Stimulated activated CD4-positive, alpha-beta T cell treated with anti-CD3 and anti-CD28 coated beads, Interleukin-15, amount 100 ng/mL, for 48 hours (primary cell): ENCODE measurements at regions not wholly inside any gene's neighbourhood (a gene's known extent, or its start where the extent isn't known, plus 50 kb on each side); places are given as distances from the start of the nearest gene placed in this dataset.

Experiments used
- DNase-seq, 2 donors: peaks; one replicate each; pipeline ENCODE4 v3.0.0-alpha.2; 2020; ENCODE audit warnings: low read depth in 2 of 2

DNA sequence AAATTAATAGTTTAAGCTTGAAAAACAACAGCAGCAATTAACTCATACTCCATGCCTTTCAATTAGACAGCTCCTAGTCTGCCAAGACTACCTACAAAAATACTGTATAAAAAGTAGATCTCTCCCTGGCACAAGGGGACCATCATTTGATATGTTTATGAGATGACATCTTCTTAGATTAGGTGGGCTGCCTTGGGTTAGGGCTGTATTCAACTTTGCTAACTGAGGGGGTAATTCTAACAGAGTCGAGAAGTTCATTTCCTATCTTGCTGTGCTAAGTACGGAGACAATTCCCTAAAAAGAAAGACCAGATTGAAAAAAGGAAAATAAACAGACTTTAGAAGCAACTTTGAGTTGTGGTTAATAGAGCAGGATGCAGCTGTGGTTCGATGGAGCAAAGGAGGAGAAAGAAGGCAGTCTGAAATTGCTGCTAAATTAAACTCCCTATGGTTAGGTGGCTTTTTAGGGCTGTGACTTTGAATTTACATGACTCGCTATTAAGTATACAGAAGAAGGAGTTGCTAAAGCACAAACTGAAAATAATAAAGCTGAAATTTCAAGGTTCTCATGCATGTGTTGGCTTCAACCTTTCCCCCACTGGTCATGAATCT, 75.4 kb downstream of the CDC7 start:
- no peak for DNase-seq

DNA sequence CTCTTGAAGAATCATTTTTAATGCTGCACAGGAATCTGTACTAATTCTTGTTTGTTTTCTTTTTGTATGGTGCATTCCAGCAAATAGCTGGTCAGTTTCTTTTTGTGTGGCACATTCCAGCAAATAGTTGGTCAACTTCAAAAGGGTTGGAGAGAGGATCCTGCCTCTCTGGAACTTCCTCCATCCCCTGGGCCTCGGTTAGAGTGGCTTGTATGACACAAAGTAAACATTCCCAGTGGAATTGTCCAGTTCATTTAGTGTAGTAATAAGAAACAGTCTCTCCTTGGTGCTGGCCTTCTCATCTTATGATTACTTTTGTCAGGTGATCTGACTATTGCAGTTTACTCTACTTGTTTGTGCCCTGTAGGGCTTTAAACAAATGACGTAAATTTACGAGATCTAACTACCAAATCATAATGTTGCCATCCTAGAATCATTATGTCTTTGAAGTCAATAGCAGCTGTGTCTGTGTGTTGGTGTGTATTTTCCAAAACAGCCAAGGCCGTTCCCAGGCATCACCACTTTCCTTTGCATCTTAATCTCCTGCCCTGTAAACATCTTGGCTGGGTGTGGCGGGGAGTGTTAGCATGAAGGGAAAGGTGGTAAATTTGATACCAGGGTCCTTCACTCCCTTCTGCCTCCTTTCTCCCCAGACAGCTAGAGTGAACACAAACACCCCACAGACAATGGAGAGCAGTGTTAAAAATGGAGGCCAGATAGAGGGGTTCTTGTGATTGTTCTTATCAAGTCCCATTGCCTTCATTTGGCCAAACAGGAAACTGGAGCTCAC, 77.9 kb downstream of the CDC7 start:
- no peak for DNase-seq

DNA sequence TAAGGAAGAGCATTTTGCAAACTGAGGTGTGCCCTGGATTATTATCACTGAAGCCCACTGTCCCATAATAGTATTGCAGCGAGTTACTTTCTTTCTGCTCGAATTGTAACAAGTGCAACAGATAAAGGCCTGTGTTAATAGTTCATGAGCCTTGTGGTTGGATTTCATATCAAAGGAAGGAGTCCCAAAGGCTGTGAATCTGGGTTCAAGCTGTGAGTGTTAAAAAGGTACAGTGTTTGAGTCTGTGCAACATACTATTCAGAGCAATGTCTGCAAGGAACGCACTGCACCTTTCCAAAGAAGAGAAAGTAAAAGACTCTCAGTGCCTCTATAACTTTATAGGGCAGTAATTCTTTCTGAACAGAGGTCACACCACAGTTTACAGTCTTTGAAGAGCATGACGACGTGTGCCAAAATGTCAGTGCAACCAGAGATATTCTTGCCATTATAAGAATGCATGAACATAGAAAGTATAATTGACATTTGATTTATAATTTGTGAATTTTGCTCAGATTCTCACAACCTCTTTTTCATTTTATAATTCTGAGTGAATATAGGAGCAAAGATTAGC, 79.1 kb downstream of the CDC7 start:
- no peak for DNase-seq

DNA sequence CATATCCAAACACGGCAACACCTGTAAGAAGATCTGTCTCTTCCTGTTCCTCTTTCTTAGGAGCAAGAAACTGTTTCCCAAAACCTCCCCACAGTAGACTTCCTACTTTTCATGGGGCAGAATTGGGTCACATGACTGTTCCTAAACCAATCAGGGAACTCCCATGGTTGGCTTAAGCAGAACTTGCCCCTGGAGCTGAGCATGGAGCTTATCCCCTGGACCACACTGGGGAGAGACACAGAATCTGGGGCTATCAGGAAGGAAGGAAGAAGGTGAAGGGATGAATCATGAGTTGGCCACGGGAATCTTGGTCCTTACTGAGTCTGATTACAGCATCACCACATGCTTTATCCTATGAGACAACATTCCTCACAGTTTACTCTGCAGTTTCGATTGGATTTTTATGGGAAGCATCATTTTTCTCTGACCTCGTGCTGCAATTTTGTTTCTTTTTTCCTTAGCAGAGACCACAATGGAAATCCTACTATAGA, 81.8 kb downstream of the CDC7 start:
- DNase-seq = no peak

DNA sequence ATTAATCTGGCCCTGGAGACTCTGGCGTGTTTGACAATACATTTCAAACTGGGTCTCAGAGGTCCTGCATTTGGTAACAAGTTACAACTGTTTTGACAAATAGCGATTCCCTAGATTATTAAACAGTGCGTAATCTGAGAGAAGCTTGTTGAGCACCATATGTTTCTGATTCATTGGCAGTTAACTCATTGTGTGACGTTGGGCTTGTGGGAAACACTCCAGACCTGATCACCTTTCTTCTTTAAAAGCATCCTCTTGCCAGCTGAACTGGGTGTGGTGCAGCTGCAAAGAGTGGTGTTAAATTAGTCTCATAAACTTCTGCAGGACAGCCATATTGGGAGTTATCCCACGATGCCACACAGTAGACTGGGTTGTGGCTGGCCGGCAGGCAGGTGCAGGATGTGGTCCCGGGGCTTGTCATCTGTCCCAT, 82.7 kb downstream of the CDC7 start:
- no peak for DNase-seq

DNA sequence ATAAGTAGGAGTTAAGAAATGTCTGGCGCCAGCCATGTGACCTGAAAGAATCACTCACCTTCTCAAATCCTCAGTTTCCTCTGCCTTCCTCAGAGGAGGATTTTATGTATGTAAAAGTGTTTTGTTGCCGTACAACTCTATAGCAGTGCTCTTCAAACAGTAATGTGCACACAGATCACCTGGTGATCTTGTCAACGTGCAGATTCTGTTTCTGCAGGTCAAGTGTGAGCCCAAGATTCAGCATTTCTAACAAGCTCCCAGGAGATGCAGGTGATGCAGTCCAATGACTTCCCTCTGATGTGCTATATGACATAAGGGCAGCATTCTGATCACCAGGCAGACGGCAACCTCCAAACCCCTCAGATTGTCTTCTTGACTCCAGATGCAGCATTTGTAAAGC, 83.7 kb downstream of the CDC7 start:
- DNase-seq = no peak

DNA sequence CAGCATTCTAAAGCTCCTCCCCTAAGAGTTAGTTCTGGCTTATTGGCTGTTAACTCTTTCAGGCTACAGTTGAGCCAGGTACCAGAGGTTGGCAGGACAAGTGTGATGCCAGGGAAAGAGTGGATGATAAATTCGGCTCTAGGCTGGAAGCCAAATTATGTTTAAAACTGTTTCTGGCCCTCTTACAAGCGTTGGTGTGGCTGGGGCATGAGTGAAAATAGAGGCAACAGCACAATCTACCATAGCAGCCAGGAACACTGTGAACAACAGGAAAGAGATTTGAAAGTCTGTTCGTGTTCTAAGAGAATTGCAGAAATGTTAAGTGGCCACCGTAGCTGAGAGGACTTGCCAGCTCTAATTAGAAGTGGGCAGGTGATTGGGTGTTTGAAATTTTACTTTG, 84.2 kb downstream of the CDC7 start:
- DNase-seq = no peak

DNA sequence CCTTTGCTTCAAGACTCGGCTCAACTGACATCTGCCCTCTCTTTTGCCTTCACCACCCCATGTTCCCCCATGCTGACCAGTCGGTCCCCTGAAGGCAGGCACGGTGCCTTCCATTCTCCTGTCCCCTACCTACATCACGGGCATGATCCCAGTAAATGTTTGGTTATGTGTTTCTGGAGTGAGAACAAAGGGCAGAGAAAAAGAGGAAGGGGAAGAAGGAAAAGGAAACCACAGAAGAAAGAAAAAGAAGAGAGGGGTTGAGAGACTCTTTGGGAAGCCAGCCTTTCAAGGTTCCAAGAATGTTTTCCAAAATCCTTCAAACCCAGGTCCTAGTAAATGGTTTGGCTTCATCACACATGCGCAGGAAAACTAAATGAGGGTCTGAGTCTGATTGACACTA, 84.9 kb downstream of the CDC7 start:
- no peak for DNase-seq

DNA sequence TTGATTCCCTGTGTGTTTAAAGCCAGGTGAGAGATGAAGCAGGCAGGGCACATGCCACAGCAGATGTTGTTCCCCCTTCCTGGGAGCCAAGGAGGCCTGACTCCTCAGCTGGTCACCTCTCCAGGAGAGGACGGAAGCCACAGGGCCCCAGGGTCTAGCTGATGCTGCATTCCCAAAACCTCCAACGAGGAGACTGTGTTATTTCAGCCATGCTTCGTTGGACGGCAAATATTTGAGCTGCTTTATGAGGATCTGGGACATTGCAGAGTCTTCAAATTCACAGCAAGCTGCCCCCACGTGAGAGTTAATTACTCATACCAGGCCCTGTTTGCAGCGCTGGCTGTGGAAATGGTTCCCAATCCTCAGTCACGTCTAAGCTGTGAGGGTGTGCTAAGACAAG, 85.3 kb downstream of the CDC7 start:
- DNase-seq = no peak

DNA sequence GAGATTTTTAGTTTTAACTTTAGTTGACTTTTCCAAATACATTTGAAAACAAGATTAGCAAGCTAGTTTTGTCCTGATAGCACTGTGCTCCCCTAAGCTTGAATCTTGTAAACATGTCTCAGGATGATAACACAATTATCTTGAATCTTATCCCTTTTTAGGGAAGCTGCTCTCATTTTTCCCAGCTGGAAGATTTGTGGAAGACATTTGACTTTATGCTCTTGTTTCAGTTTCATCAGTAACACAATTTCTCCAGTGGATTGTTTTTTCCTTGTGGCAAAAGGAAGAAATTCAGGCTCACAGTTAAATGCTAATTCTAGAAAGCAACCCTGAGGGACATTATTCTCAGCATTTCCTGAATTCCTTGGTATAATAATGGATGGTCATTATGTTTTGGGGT, 88.8 kb downstream of the CDC7 start:
- no peak for DNase-seq

DNA sequence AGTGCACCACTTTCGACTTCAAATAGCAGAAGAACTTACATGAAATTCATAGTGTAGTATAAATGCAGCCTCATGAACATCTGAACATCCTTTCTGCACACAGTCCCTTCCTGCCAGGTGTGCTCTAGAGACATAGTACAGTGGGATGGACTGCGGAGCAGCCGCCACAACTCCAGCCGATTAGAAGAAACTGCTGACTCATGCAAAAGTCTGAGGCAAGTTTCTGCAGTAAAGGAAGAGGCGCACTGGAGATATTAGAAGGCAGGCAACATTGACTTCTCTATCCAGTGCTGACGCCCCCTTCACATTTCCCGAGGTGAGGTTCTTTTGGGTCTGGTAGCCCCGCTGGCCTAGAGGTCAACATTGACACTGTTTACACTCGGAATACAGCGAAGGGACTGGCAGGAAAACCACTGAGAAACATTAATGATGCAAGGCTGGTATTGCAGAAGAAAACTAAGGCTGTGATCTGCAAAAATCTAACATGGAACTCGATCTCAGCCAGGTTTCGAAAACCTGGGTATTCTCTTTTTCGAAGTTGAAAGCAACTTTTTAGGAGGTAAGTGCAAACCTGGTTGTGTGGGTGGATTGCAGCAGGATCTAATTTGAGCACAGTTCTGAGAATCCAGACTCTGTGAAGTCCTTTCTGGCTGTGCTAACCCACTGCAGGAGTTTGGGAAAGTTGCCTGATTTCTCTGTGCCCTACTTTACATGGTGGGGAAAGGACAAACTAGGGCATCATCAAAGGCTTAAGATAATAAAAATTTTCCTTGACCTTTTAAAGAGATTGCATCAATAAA, 90.7 kb downstream of the CDC7 start:
- no peak for DNase-seq

DNA sequence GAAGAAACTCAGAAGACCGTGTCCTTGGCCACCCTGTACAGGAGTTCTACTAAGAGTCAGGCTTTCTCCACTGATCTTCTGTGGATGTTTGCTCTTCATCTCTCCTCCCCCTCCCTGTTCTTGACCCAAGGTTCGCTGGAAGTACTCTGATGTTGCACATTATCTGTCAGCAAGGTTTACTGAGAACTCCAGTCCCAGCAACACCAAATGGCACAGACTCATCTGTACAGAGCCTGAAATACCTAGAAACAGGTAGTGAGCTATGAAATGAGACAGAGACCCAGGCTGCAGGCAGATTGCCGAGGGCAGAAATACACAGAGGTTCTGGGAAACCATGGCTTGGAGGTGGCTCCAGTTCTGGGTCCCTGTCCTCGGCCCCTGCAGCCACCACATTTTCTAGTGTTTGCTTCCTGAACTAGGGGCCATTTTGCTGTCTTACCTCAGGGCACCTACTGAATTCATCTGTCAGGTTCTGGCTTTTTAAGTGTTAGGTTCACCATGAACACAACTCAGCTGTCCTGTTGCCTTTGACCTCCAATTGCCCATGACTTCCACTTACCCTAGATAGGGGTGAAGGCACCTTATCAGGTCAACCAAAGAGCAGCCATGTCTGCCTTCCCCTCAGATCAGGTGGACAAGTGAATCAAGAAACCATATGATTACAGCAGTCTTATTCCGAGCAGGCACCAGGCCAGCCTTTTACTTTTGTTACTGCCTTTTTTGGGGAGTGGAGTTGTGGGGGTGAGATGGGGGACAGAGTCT, 92.2 kb downstream of the CDC7 start:
- DNase-seq = no peak

DNA sequence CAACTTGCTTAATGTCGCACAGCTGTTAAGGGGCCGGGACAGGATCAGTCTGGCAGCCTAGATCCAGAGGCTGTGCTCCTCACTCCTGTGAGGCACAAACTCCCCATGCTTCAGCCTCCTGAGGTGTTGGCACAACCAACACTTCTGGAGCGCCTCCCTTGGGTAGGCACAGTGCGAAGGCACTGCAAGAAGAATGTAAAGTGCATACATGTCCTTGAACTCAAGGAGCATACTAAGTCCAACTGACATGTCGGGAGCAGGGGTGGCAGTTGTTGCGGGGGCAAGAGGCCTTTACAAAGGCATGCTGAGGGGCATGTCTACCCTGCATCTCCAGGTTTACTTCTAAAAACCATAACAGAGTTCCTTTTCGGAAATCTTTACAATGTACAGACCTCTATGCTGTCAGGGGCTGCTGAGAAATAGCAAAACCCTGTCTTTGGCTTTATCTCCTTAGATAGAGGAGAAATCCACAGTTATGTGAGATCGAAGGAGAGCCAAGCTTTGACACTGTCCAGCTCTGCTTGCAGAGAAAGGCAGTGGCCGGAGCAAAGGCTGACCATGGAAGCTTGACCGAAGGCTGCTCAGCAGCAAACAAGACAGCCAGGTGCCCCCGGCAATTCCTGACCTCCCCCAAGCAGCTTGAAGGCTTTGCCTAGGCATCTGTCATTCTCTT, 93.9 kb downstream of the CDC7 start:
- no peak for DNase-seq

DNA sequence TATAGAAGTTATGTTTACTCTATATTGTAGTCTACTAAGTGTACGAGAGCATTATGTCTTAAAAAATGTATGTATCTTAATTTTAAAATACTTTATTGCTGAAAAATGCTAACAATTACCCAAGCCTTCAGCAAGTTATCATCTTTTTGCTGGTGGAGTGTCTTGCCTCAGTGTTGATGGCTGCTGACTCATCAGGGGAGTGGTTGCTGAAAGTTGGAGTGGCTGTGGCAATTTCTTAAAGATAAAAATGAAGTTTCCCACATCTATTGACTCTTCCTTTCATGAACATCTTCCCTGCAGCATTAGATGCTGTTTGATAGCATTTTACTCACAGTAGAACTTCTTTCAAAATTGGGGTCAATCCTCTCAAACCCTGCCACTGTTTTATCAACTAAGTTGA, 95.8 kb downstream of the CDC7 start:
- no peak for DNase-seq

DNA sequence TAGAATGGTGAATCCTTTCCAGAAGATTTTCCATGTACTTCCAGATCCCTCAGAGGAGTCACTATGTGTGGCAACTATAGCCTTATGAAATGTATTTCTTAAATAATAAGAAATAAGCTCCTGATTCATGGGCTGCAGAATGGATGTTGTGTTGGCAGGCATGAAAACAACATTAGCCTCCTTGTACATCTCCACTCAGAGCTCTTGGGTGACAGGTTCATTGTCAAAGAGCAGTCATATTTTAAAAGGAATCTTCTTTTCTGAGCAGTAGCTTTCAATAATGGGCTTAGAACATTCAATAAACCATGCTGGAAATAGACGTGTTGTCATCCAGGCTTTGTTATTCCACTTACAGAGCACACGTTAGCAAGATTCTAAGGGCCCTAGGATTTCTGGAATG, 96.6 kb downstream of the CDC7 start:
- no peak for DNase-seq

DNA sequence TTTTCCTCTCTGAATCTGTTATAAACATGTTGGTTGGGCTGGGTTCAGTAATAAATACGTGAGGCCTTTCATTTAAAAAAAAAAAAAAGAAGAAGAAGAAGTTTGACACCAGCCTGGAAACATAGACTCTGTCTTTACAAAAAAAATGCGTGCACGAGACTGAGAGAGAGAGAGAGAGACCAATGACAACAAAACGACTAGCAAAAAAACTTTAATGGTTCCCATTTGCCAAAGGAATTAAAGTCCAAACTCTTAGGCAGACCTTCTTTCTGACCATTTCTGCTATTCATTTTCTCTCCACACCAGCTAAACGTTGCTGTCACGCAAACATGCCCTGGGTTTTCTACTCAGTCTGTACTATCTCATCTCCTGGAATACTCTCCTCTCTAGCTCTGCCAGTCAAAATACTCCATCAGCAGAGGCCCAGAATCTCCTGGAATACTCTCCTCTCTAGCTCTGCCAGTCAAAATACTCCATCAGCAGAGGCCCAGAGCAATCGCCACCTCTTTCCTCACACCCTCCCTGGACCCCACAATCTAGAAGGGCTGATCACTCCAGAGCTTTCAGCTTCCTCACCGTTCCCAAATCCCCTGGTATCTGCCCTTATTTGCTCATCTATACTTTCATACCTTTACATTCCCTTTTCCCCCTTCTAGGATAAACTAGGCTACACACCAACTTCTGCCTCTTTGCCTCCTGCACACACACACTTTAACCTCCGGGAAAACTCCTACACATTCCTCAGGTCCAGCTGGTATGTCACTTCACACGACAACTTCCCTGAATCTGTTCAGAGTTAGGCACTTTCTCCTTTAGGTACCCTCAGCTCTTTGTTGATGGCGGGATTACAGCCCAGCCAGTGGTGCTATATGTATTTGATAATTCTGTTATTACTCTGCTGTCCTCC, 100.0 kb downstream of the CDC7 start:
- DNase-seq = no peak

DNA sequence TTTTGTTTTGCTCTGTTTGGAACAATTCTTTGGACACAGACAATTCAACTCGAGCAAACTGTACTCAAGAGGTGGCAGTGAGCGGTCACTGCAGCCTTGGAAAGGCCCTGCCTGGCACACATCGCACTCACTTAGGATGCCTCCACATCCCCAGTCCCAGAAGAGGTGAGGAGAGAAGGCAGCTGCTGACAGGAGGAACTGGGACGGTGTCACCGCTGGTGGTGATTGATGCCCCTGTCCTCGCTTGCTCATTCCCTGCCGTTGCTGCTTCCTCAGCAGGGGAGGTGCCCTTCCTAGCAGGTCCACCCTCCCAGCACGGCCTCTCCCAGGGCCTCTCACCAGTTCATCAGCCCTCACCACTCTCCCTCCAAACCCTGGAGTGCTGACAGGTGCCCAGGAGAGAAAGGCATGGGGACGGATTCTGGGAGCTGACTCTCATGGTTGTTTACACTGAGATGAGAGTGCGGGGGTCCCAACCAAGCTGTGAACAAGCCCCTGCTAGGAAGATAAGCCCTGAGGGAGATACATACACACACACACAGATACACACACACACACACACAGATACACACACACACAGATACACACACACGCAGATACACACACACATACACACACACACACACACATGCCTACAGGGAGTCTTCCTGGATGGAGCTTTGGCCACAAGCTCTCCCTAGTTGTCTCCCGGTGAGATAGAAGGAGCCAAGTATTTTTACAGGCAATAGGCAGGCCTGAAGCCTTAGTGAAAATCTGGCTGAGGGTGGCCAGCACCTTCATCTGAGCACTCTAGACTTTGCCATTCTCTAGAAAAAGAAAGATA, 101.1 kb downstream of the CDC7 start:
- DNase-seq = no peak

DNA sequence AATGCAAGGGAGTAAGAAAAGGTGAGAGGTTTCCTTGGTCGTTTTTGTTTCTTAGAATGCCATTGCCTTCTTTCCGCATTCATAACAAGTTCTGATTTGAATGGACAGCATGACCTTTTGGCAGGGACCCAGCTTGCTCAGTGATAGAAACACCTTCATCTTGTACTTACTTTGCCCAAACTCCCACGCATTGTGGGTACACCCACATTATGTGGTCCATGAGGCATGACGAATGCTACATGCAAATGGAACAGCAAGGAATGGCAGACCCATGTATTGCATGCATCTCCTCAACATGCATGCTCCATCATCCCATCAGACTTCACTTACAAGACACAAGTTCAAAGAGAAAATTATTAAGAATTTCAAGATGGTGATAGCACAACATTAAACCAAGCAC, 102.8 kb downstream of the CDC7 start:
- peak; percentile 37 to 42 for DNase-seq

DNA sequence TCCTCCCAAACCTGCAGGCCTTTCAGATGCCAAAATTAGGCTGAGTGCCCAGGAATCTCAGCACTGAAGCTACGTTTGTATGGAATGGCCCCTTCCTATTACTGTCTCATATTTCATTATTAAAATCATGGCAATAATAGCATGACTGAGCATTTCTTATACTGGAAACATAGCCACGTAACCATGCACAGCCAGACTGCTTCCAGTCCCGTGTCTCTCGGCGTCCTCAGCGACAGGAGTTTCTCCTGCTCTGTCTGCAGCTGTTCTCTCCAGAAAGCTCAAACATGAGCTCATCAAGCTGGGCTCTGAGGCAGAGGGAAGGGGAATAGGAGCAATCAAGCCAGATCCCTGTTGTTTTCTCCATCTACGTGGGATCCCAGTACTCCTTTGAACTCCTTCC, 104.0 kb downstream of the CDC7 start:
- no peak for DNase-seq
